Endothelial cell of hepatic sinusoid (primary cell): ENCODE measurements at regions not wholly inside any gene's neighbourhood (a gene's known extent, or its start where the extent isn't known, plus 50 kb on each side); places are given as distances from the start of the nearest gene placed in this dataset.

Experiments
- in situ Hi-C: cut with HindIII; loops from 2 replicates; pipeline ENCODE4 v1.10.0; 2017; ENCODE audit warnings: low sequenced_read_pairs

GRCh38 chr3:176574786-176575185, 622.5 kb downstream of the TBL1XR1 start:
- in situ Hi-C loops: no loop called here

- in situ Hi-C loops: no loop called here
Measured at GRCh38 chr3:176571926-176572325, 625.4 kb downstream of the TBL1XR1 start.

DNA sequence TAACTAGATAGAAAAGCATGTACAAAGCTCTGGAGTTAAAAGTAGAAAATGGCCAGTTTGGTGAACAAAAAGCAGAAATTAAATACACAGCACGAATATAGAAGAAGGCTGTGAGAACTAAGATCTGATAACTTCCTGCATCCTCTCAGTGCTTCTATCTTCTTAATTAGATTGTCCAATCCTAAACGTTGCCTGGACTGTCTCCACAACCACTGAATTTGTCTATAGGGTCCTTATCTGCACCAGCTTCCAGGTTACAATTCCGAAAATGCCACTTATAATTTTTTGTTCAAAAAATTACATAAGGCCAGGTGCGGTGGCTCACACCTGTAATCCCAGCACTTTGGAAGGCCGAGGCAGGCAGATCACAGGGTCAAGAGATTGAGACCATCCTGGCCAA, 626.3 kb downstream of the TBL1XR1 start:
- in situ Hi-C loops: no loop called here

- in situ Hi-C loops: no loop called here
Measured at GRCh38 chr3:176568189-176568588, 629.1 kb downstream of the TBL1XR1 start.

GRCh38 chr3:176566757-176567156, 630.5 kb downstream of the TBL1XR1 start:
- in situ Hi-C loops: no loop called here

- in situ Hi-C loops: no loop called here
Measured at GRCh38 chr3:176562331-176562730, 635.0 kb downstream of the TBL1XR1 start.

GRCh38 chr3:176561826-176562225, 635.5 kb downstream of the TBL1XR1 start:
- in situ Hi-C loops: no loop called here

- in situ Hi-C loops: no loop called here
Measured at GRCh38 chr3:176554791-176555654, 642.3 kb downstream of the TBL1XR1 start.

- in situ Hi-C loops: no loop called here
Measured at GRCh38 chr3:176554264-176554663, 643.0 kb downstream of the TBL1XR1 start.

DNA sequence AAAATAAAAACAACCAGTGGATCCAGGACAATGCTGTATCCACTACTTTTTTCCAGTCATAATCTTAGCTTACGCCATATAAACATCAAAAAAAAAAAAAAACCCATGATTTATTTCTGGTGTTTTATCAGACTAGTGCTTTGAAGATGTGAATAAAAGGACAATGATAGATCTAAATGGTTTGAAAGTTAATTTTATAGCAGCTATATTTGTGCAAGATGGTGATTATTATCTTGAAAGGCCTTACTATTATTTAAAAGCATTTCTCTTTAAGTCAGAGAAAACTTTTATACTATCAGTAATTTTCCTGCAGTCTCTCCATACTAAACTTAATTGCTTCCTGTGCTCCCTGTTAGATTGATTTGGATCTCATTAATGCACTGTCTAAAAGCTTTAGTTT, 670.3 kb downstream of the TBL1XR1 start:
- in situ Hi-C loops: no loop called here

DNA sequence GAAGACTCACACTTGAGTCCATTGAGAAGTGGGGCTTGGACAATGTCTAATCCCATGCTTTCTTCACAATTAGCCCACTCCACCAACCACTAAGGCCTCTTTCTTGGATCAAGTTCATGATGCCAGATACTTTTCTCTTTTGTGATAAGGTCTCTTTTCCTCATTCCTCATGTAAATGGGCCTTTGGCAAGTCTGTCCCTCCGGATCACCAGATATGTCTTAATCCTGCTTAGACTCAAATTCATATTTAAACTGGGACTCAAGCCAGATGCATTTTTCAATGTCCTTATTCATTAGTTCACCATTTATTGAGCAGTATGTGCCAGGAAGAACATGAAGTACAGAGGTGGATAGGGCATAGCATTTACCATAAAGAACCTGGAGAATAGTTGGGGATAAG, 671.1 kb downstream of the TBL1XR1 start:
- in situ Hi-C loops: no loop called here

GRCh38 chr3:176523114-176523513, 674.2 kb downstream of the TBL1XR1 start:
- in situ Hi-C loops: no loop called here

GRCh38 chr3:176522436-176522835, 674.8 kb downstream of the TBL1XR1 start:
- in situ Hi-C loops: no loop called here

GRCh38 chr3:176521531-176522175, 675.6 kb downstream of the TBL1XR1 start:
- in situ Hi-C loops: no loop called here

DNA sequence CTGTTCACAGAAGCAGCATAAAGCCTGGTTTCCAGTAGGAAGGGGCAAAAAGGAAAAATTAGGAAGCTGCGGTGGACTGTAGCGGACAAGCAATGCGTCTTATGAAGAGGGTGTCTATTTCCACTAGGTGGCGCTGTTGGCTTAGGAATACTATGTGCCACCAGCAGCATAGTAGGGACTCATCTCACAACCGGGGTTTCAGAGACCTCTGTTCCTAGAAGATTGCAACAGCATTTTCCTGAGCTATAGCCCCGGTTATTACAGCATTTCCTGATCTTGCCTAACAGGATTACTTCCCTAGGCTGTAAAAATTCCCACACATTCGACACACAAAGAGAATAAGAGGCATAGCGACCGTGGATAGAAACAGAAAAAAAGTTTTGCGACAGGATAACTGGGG, 683.0 kb downstream of the TBL1XR1 start:
- in situ Hi-C loops: no loop called here

- in situ Hi-C loops: no loop called here
Measured at GRCh38 chr3:176513604-176514003, 683.7 kb downstream of the TBL1XR1 start.

DNA sequence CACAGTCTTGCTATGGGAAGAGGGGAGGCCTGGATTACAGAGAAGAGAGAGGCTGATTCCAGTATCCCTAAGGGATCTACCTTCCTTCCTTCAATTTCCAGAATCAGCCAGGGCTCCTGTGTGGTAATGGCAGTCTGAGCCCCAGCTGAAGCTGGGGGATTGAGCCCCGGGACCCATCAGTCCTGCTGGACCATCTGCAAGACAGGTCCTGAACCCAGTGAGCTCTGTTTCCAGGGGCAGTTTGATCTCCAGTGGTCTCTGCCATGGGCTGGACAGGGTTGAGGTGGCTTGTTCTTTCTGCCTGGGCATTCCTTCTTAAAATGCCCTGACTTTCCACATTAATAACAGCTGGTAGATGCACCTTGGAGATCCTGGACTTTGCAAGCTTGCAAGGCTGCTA, 685.2 kb downstream of the TBL1XR1 start:
- in situ Hi-C loops: no loop called here

DNA sequence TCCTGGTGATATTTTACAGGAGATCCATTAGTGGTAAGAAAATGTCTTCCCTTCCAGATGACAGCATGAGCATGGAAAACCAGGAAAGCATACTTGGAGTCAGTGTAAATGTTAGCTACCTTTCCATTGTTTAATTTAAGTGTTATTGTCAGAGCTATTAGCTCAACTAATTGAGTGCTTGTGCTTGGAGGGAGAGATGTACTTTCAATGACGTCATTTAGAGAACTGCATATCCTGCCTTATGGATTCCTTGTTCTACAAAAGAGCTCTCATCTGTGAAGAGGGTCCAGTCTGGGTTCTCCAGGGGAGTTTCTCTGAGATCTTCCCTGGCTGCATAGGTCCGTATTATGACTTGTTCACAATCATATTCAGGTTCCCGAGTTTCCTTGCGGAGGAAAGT, 687.2 kb downstream of the TBL1XR1 start:
- in situ Hi-C loops: no loop called here

GRCh38 chr3:176505878-176506621, 691.2 kb downstream of the TBL1XR1 start:
- in situ Hi-C loops: no loop called here

GRCh38 chr3:176491084-176491483, 706.2 kb downstream of the TBL1XR1 start:
- in situ Hi-C loops: no loop called here

- in situ Hi-C loops: no loop called here
Measured at GRCh38 chr3:176490357-176490756, 706.9 kb downstream of the TBL1XR1 start.

DNA sequence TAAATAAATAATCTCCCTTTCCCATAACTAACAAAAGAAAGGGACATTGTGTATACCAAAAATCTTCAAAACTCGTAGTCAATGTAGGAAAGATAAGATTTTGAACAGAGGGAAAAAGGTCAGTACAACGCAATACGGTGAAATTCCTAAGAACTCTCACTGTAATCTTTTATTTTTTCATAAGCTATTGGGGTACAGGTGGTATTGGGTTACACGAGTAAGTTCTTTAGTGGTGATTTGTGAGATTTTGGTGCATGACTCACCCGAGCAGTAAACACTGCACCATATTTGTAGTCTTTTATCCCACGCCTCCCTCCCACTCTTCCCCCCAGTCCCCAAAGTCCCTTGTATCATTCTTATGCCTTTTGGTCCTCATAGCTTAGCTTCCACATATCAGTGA, 718.0 kb downstream of the TBL1XR1 start:
- in situ Hi-C loops: no loop called here
